Fibroblast of skin of right biceps (primary cell): ENCODE measurements at regions not wholly inside any gene's neighbourhood (a gene's known extent, or its start where the extent isn't known, plus 50 kb on each side); places are given as distances from the start of the nearest gene placed in this dataset.

ENCODE experiments used
- DNase-seq: peaks from one replicate; pipeline ENCODE4 v3.0.0-alpha.2; 2013

DNA sequence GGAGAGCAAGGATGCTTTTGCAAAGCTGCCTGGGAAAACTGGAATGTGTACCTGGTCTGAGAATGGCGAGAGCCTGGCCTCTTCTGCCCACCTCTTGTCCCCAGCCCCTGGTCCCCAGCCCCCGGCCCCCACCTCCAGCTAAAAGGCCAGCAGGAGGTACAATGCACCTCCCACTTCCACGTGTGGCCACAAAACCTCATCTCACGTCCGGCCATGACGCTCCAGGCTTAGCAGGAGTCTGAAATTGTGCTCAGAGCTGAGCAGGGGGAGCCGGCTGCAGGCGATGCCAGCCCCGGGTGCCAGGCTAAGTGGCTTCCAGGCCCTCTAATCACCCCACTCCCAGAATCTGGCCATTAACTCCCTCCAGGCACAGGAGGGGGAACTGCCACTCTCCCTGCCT lies 83.1 kb upstream of the PRR20G start:
- DNase-seq: no peak

DNA sequence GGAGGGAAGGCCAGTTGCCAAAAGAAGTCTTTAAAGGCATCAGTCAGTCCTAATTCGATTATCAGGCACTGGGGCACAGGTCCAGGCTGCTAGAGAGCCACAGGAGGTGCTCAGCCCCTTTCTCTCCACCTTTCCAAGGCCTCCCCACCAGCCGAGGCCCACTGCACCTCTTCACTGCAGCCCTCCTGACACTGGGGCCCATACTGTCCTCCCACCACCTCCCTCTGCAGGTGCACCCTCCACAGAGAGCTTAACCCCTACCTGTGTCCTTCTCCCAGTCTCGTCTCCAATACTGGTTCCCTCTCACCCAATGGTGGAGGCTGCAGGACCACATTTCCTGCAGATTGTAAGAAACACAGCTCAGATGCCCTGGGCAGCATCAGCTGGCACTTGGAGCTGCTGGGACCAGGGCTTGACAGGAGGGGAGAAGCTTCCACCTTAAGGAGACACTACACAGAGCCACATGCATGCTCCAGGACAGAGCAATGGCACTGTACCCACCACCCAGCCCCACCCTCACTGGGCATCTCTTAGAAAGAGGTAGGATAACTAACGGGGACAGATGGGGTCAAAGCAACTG lies 81.6 kb upstream of the PRR20G start:
- DNase-seq: no peak

DNA sequence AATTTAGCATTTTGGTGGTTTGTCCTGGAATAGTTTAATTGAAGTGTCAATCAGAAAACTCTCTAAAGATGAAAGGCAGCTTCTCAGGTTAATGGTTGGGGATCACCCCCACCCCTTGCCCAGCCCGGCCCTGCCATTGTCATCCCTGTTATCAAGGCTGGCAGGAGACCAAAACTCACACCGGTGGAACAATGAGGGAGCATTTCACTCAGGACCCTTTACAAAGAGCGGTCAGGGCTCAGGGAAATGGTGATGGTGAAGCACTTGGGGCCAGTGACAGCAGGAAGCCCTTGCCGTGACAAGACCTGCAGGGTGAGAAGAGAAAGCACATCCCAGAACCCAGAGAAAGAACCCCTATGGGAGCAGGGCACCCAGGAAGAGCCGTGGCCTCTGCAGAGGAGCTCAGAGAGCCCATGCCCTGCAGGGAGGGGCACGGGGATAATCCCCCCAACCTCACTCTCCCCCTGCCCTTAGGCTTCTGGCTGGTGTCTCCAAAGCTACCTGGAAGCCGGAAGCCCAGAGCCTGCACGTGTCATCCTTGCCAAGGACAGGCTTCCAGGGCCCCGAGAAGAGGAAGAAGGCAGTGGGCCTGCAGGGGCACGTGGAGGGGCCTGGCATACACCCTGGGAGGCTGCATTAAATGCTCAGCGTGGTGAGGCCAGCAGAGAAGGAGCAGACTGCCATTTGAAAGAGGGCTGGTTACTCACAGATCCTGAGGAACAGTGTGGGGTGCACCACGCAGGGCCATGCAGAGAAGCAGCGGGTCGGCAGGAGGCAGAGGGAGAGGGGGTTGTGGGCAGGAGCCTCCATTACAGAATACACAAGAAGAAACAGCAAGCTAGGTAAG lies 80.6 kb upstream of the PRR20G start:
- DNase-seq: no peak

DNA sequence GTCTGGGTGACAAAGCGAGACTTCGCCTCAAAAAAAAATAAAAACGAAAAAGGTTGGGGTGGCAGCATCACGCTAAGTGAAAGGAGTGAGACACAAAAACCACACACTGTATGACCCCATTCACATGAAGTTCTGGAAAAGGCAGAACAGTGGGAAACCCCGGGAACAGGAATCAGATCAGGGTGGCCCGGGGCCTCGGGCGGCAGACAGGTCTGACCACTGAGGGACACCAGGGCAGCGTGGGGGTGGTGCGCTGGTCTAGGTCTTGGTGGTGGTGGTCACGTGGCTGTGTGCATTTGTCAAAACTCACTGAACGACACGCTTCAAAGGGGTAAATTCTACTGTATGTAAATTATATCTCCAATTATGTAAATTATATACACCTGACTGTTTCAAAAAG lies 79.7 kb upstream of the PRR20G start:
- no peak for DNase-seq

- DNase-seq: no peak
Observed at GRCh38 chr3:127366383-127366782, 78.5 kb upstream of the PRR20G start.

- DNase-seq: no peak
Observed at GRCh38 chr3:127365163-127365798, 77.4 kb upstream of the PRR20G start.

DNA sequence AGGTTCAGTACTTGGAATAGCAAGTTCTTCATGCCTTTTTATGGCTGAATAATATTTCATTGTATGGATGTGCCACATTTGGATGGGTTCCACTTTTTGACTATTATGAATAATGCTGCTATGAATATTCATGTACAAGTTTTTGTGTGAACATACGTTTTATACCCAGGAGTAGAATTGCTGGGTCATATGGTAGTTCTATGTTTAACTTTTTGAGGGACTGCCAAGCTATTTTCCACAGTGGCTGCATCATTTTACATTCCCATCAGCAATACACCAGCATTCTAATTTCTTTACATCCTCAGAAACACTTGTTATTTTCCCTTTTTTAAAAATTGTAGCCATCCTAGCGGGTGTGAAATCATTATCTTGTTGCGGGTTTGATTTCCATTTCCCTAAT lies 76.0 kb upstream of the PRR20G start:
- DNase-seq: no peak

GRCh38 chr3:127363171-127363570 lies 75.3 kb upstream of the PRR20G start:
- no peak for DNase-seq

DNA sequence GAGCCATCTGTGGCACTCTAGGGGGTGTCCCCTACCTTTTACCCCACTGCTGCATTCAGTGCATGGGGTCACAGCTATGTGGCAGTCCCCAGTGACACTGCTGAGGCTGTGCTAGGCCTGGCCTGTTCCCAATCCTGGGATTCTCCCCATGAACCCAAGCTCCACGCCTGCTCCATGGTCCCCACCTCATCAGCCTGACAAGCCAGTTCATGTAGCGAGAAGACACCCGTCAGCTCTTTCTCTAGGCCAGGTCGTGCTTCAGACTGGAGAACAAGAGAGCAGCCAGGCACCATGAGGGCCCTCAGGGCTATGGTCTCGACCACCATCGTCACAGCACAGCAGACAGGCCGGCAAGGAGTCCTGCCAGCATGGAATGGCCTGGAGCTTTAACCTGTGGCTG lies 72.8 kb upstream of the PRR20G start:
- DNase-seq: no peak

DNA sequence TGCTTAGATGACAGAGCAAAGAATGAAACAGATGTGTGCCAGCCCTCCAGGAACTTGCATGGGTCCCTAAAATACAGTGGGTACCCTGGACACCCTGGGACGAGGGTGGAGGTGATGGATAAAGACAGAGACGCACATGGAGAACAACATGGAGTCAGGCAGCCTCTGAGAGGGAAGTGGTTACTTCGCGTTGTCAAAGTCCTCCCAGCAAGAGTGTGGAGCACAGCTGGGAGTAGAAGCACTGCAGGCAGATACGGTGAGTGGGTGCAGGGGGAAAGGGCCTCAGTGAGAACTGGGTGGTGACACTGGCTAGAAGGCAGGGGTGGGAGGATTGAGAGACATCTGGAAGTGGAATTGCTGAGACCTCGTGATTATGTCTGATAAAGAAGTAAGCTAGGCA lies 70.8 kb upstream of the PRR20G start:
- no peak for DNase-seq

DNA sequence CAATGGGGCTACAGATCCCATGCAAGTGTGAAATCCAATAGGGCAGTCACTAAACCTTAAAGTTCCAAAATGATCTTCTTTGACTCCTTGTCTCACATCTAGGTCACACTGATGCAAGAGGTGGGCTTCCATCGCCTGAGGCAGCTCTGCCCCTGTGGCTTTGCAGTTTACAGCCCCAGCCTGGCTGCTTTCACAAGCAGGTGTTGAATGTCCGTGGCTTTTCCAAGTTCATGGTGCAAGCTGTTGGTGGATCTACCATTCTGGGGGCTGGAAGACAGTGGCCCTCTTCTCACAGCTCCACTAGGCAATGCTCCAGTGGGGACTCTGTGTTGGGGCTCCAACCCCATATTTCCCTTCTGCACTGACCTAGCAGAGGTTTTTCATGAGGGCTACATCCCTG lies 68.5 kb upstream of the PRR20G start:
- DNase-seq: no peak

DNA sequence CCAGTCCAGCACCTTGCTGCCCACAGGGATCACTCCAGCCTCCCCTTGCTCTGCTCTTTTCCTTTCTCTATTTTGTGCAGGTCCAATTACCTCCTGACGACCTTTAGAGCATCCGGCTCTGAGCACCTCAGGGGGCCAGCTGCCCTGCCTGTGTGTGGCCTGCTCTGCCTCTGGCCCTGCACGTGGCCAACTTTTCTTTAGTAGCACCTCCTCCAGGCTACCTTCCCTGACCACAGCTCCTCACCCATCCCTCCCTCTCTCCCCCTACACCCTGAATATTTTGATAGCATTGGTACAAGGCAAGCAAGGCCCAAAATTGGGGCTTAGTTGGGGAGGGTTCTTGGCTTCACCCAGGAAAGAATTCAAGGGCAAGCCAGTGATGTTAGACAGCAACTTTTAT lies 66.9 kb upstream of the PRR20G start:
- no peak for DNase-seq

- no peak for DNase-seq
Observed at GRCh38 chr3:127352612-127353011, 64.8 kb upstream of the PRR20G start.

- no peak for DNase-seq
Observed at GRCh38 chr3:127351775-127352350, 64.0 kb upstream of the PRR20G start.

GRCh38 chr3:127351321-127351720 lies 63.5 kb upstream of the PRR20G start:
- no peak for DNase-seq

DNA sequence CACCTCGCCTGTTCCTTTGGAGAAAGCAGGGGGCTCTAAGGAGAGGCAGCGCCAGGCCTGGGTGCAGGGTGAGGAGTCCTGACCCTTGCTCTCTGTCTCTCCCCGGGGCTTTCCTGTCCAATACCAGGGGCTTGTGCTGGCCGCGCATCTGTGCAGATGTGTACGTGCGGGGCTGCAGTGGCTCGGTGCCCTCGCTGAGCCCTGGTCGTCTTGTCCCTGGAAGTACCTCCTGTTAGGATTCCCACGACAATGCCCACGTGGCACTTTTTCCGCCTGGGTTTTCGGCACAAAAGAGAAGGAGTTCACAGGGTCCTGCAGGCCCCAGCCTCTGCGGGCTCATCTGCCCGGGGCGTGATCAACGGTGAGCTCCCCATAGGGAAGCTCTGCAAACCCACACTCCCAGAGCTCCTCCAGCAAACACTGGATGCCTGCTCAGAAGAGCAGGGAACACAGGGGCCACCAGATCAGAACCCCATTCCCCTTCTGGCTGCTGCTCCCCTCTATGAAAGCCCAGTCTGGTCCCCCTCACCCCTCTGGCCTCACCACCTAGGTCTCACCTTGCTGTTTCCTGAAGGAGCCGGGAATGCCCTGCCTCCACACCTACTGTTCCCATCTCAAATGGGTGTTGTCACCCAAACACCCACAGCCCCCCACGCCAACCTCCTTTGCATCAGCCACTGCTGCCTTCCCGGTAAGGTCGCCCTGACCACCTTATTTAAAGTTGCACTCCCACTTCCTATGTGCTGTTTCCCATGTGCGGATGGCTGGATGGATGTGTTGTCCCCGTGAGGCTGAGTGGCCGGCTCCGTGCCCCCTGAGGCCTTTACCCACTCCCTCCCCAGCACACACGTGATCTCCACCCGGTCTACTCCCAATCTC lies 62.6 kb upstream of the PRR20G start:
- DNase-seq: no peak

GRCh38 chr3:127349501-127350171 lies 61.8 kb upstream of the PRR20G start:
- DNase-seq: no peak

- DNase-seq: no peak
Observed at GRCh38 chr3:127342735-127343134, 54.9 kb upstream of the PRR20G start.

DNA sequence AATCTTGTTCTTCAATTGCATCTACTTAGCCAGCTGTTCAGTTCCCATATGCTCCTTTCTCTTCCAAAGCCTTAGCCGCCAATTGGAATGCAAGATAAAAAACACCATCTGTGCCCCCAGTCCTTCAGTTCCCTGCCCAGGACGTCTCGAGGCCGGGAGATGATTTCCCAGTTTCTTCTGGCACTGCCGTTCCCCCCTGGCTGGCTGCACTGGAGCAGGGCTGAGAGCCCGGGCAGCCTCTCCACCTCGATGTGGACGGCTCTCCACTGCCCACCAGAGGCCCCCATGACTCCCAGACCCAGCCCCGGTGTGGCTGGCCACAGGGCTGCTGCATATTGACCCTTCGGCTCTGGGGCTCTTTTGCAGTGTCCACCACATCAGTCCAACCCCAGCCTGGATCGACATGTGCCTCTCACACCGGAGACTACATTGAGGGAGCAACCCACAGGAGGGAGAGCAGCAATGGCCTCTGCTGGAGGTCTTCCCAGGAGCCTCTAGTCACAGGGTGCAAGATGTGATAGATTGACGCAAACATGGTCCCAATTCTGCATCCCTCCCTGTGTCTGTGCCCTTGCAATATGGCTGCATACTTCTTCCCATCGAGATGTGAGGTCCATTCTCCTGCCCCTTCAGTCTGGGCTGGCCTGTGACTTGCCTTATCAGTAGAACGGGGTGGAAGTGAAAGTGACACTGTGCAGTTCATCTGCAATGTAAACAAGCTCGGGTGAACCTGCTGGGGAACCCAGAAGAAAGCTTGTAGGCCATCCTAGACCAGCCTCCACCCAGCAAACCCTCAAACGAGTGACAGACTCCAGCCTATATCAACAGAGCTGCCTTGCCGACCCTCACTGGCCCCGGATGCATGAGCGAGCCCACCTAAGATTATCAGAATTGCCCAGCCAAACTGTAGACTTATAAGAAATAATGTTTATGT lies 52.3 kb upstream of the PRR20G start:
- no peak for DNase-seq

- DNase-seq: no peak
Observed at GRCh38 chr3:127339016-127339415, 51.2 kb upstream of the PRR20G start.

GRCh38 chr3:127337911-127338531 lies 50.2 kb upstream of the PRR20G start:
- no peak for DNase-seq
